ENCODE measurements at regions not wholly inside any gene's neighbourhood (a gene's known extent, or its start where the extent isn't known, plus 50 kb on each side); places are given as distances from the start of the nearest gene placed in this dataset.
"Not testable (repeated sequence)": the region's sequence is repeated elsewhere in the genome, so short reads cannot be mapped to it uniquely, and the experiment has no call there.

- H3K27me3 ChIP-seq (ENCODE audit: low read depth); DNase-seq; H3K4me1 ChIP-seq; H3K36me3 ChIP-seq; H3K9me3 ChIP-seq; ATAC-seq; intact Hi-C loops (cut with DNase I); H3K4me3 ChIP-seq; H3K27ac ChIP-seq: not testable (repeated sequence)
These were observed 137.6 kb downstream of the TMEM121 start for GRCh38 chr14:105663818-105664596.

- ATAC-seq = peak; percentile 23 to 45
- TF ChIP-seq, protein P1, sequence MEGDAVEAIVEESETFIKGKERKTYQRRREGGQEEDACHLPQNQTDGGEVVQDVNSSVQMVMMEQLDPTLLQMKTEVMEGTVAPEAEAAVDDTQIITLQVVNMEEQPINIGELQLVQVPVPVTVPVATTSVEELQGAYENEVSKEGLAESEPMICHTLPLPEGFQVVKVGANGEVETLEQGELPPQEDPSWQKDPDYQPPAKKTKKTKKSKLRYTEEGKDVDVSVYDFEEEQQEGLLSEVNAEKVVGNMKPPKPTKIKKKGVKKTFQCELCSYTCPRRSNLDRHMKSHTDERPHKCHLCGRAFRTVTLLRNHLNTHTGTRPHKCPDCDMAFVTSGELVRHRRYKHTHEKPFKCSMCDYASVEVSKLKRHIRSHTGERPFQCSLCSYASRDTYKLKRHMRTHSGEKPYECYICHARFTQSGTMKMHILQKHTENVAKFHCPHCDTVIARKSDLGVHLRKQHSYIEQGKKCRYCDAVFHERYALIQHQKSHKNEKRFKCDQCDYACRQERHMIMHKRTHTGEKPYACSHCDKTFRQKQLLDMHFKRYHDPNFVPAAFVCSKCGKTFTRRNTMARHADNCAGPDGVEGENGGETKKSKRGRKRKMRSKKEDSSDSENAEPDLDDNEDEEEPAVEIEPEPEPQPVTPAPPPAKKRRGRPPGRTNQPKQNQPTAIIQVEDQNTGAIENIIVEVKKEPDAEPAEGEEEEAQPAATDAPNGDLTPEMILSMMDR (IDR thresholded peaks at IDR 0.05) = no peak
- Histone ChIP-seq H3K36me3 (no peaks in the 10 kb centered on the region), H3K27ac (no peak overlapping the region), H3K9me3 (no peaks in the 10 kb centered on the region), H3K27me3 (ENCODE audit: low read depth) (no peaks in the 10 kb centered on the region), H3K4me1 (no peaks in the 10 kb centered on the region), H3K4me3 (no peak overlapping the region)
- intact Hi-C loops (cut with DNase I) = no loop called here
- DNase-seq = no peak
These were observed 138.3 kb downstream of the TMEM121 start for GRCh38 chr14:105664691-105665090.

DNA sequence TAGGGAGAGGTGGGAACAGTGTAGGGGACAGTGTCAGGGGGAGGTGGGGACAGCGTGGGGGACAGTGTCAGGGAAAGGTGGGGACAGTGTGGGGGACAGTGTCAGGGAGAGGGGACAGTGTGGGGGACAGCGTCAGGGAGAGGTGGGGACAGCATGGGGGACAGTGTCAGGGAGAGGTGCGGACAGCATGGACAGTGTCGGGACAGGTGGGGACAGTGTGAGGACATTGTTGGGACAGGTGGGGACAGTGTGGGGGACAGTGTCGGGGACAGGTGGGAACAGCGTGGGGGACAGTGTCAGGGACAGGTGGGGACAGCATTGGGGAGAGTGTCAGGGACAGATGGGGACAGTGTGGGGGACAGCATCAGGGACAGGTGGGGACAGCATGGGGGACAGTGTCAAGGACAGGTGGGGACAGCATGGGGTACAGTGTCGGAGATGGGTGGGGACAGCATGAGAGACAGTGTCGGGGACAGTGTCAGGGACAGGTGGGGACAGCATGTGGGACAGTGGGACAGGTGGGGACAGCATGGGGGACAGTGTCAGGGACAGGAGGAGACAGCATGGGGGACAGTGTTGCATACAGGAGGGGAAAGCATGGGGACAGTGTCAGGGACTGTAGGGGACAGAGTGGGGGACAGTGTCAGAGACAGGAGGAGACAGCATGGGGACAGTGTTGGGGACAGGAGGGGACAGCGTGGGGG is 139.0 kb downstream of the TMEM121 start:
- no peaks in the 10 kb centered on the region for H3K27me3 ChIP-seq (ENCODE audit: low read depth)
- H3K27ac ChIP-seq = no peak overlapping the region
- no peaks in the 10 kb centered on the region for H3K4me1 ChIP-seq
- ATAC-seq = peak in 1 of 2 donors; percentile 14
- H3K4me3 ChIP-seq = no peak overlapping the region
- intact Hi-C loops (cut with DNase I) = no loop called here
- H3K9me3 ChIP-seq = no peaks in the 10 kb centered on the region
- H3K36me3 ChIP-seq = no peaks in the 10 kb centered on the region
- no peak for DNase-seq
- TF ChIP-seq, protein P1 (IDR thresholded peaks at IDR 0.05) = no peak

GRCh38 chr14:105665951-105666277 is 139.5 kb downstream of the TMEM121 start:
- no peaks in the 10 kb centered on the region for H3K9me3 ChIP-seq
- H3K27me3 ChIP-seq (ENCODE audit: low read depth) = no peaks in the 10 kb centered on the region
- ATAC-seq = peak in 1 of 2 donors; percentile 44
- H3K27ac ChIP-seq = no peak overlapping the region
- no peak for DNase-seq
- H3K36me3 ChIP-seq = no peaks in the 10 kb centered on the region
- intact Hi-C loops (cut with DNase I) = no loop called here
- H3K4me1 ChIP-seq = no peaks in the 10 kb centered on the region
- no peak overlapping the region for H3K4me3 ChIP-seq
- TF ChIP-seq, protein P1 (IDR thresholded peaks at IDR 0.05) = no peak

GRCh38 chr14:105666420-105666819 is 140.0 kb downstream of the TMEM121 start:
- TF ChIP-seq, protein P1 (IDR thresholded peaks at IDR 0.05) = no peak
- ATAC-seq (peak; percentile 32 to 58), DNase-seq (no peak)
- Histone ChIP-seq H3K4me3 (no peak overlapping the region), H3K4me1 (no peaks in the 10 kb centered on the region), H3K9me3 (no peaks in the 10 kb centered on the region), H3K27me3 (ENCODE audit: low read depth) (no peaks in the 10 kb centered on the region), H3K27ac (no peak overlapping the region), H3K36me3 (no peaks in the 10 kb centered on the region)
- intact Hi-C loops (cut with DNase I) = no loop called here

DNA sequence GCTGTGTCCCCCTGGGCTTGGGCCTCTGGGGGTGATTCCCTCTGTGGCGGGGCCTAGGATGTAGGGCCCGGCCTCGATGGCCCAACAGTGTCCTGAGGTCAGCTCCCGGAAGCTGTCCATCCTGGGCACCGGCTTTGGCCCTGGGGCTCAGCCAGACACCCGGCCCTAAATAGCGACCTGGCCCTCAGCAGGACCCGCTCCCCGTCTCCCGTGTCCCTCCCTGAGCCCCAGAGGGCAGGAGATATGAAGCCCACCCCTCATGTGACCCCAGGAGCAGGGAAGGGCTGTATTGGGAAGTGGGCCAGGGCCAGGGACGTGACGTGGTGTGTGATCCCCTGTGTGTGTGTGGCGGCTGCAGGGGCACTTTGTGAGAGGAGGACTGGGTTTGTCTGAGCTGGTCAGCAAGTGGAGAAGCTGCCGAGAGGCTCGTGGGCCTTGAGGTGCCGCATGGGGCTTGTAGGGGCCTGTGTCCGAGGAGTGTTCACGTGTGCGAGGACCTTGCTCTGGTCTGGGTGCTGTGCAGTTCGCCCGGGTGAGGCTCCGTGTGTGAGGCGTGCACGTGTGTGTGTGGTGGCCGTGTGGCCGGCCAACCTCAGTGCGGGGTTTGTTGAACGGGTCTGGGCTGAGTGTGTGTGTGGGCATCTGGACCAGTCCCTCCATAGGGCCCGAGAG is 140.7 kb downstream of the TMEM121 start:
- H3K4me3 ChIP-seq; ATAC-seq; DNase-seq; H3K27ac ChIP-seq; H3K4me1 ChIP-seq; intact Hi-C loops (cut with DNase I); H3K27me3 ChIP-seq (ENCODE audit: low read depth); H3K36me3 ChIP-seq; H3K9me3 ChIP-seq: not testable (repeated sequence)

DNA sequence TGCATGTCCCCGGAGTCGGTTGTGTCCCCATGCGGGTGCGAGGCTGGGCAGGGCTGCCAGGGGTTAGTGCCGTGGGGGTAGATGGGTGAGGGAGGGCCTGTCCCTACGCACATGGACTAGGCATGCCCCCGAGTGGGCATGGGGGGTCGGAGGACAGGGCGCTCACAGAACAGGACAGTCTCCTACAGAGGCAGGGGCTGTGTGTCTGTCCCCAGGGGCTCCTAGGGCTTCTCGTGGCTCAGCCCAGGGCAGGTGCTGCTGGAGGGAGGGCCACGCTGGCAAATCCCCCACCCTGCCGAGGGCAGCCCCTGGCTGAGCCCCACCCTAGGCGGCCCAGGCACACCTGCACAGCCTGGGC is 141.3 kb downstream of the TMEM121 start:
- ATAC-seq; intact Hi-C loops (cut with DNase I); DNase-seq: not testable (repeated sequence)

GRCh38 chr14:105668021-105668420 is 141.6 kb downstream of the TMEM121 start:
- ATAC-seq; intact Hi-C loops (cut with DNase I); H3K36me3 ChIP-seq; H3K4me3 ChIP-seq; DNase-seq; H3K4me1 ChIP-seq; H3K27ac ChIP-seq; H3K9me3 ChIP-seq; H3K27me3 ChIP-seq (ENCODE audit: low read depth): not testable (repeated sequence)

More for the DNA sequence above, 141.3 kb downstream of the TMEM121 start:
- H3K36me3 ChIP-seq; H3K27ac ChIP-seq; H3K4me3 ChIP-seq; H3K4me1 ChIP-seq; H3K9me3 ChIP-seq; H3K27me3 ChIP-seq (ENCODE audit: low read depth): not testable (repeated sequence)

GRCh38 chr14:105668471-105669230 is 142.3 kb downstream of the TMEM121 start:
- H3K4me3 ChIP-seq; H3K36me3 ChIP-seq; H3K27me3 ChIP-seq (ENCODE audit: low read depth); ATAC-seq; intact Hi-C loops (cut with DNase I); DNase-seq; H3K9me3 ChIP-seq; H3K4me1 ChIP-seq; H3K27ac ChIP-seq: not testable (repeated sequence)

Measured in lower lobe of right lung (tissue), 2 donors.